GM23338 (cell line): ENCODE measurements at regions not wholly inside any gene's neighbourhood (a gene's known extent, or its start where the extent isn't known, plus 50 kb on each side); places are given as distances from the start of the nearest gene placed in this dataset.

Experiments
- ATAC-seq: fragments of 200-7000 bp; cut with Tn5 transposase; 3 replicates; pipeline ENCODE4 v1.9.1; 2020
- DNase-seq: peaks from one replicate; pipeline ENCODE4 v3.0.0-alpha.2; 2015; ENCODE audit warnings: low spot score
- H2AFZ ChIP-seq: fragments of 200-600 bp; sonication (generic); 2 replicates; pipeline ENCODE4 v1.8.0; 2016; ENCODE audit warnings: antibody characterized with exemption, mild to moderate bottlenecking, moderate library complexity
- H3F3A ChIP-seq: fragments of 200-600 bp; sonication (generic); replicated peaks from 2 replicates; pipeline ENCODE4 v1.8.0; 2017; ENCODE audit warnings: antibody characterized with exemption, mixed run types, low read depth
- H3K27ac ChIP-seq: fragments of 200-600 bp; sonication (generic); 2 replicates; pipeline ENCODE4 v1.6.1; 2016; ENCODE audit warnings: low read depth
- H3K27me3 ChIP-seq: fragments of 200-600 bp; sonication (generic); 2 replicates; pipeline ENCODE4 v1.8.0; 2016; ENCODE audit warnings: mild to moderate bottlenecking, mixed run types, moderate library complexity; ENCODE audit not compliant: insufficient read depth
- H3K36me3 ChIP-seq: fragments of 200-600 bp; sonication (generic); 2 replicates; pipeline ENCODE4 v1.8.0; 2016; ENCODE audit warnings: mild to moderate bottlenecking; ENCODE audit not compliant: insufficient read depth
- H3K4me1 ChIP-seq: fragments of 200-600 bp; sonication (generic); 2 replicates; pipeline ENCODE4 v1.8.0; 2016; ENCODE audit warnings: mild to moderate bottlenecking, moderate library complexity; ENCODE audit not compliant: insufficient read depth
- H3K4me2 ChIP-seq: fragments of 200-600 bp; sonication (generic); 2 replicates; pipeline ENCODE4 v1.7.1; 2017; ENCODE audit warnings: mixed run types
- H3K4me3 ChIP-seq: fragments of 200-600 bp; sonication (generic); 2 replicates; pipeline ENCODE4 v1.6.1; 2016; ENCODE audit warnings: mixed run types
- H3K79me2 ChIP-seq: fragments of 200-600 bp; sonication (generic); replicated peaks from 2 replicates; pipeline ENCODE4 v1.8.0; 2017; ENCODE audit warnings: mild to moderate bottlenecking; ENCODE audit not compliant: insufficient read depth
- H3K9me2 ChIP-seq: fragments of 200-600 bp; sonication (generic); 2 replicates; pipeline ENCODE4 v1.8.0; 2017; ENCODE audit not compliant: insufficient read depth
- H4K20me1 ChIP-seq: fragments of 200-600 bp; sonication (generic); replicated peaks from 2 replicates; pipeline ENCODE4 v1.8.0; 2017; ENCODE audit warnings: mild to moderate bottlenecking; ENCODE audit not compliant: insufficient read depth
- H3K27ac Mint-ChIP-seq: 2 replicates; pipeline ENCODE4 v1.8.0; 2020; ENCODE audit warnings: inconsistent platforms, mild to moderate bottlenecking, moderate library complexity, mixed read lengths
- H3K27me3 Mint-ChIP-seq: 3 replicates; pipeline ENCODE4 v1.8.0; 2022; ENCODE audit warnings: low read depth, mild to moderate bottlenecking, moderate library complexity, mixed read lengths, inconsistent platforms; ENCODE audit not compliant: insufficient read depth, poor library complexity
- H3K36me3 Mint-ChIP-seq: 3 replicates; pipeline ENCODE4 v1.8.0; 2021; ENCODE audit warnings: low read depth, mild to moderate bottlenecking, inconsistent platforms, moderate library complexity, mixed read lengths
- H3K4me1 Mint-ChIP-seq: 3 replicates; pipeline ENCODE4 v1.8.0; 2020; ENCODE audit warnings: mild to moderate bottlenecking, inconsistent platforms, mixed read lengths
- H3K4me3 Mint-ChIP-seq: 3 replicates; pipeline ENCODE4 v1.8.0; 2021; ENCODE audit warnings: moderate library complexity, mild to moderate bottlenecking, inconsistent platforms, mixed read lengths
- H3K9me3 Mint-ChIP-seq: 3 replicates; pipeline ENCODE4 v1.8.0; 2020; ENCODE audit warnings: moderate library complexity, mild to moderate bottlenecking, inconsistent platforms, mixed read lengths
- CREB1 ChIP-seq: fragments of 250-450 bp; sonication (Bioruptor Pico); IDR thresholded peaks from 2 replicates; pipeline ENCODE4 v1.5.0; 2020; ENCODE audit warnings: low read depth, mild to moderate bottlenecking, moderate library complexity
- CTCF ChIP-seq, 2 experiments: fragments of 200-600 bp in 1 of 2; sonication (generic) in 1 of 2; conservative IDR thresholded peaks; 2 replicates each; pipeline versions ENCODE4 v1.5.1 to v1.6.1; 2016 to 2017; ENCODE audit warnings: antibody characterized with exemption in 2 of 2, low read depth in 2 of 2, mild to moderate bottlenecking in 2 of 2, moderate library complexity in 1 of 2
- ETS1 ChIP-seq: IDR thresholded peaks from 2 replicates; pipeline ENCODE4 v1.6.1; 2016; ENCODE audit warnings: antibody characterized with exemption
- EZH2 ChIP-seq: fragments of 200-600 bp; sonication (generic); IDR thresholded peaks from one replicate; pipeline ENCODE4 v1.8.0; 2017; ENCODE audit warnings: antibody characterized with exemption, mild to moderate bottlenecking, low read depth; ENCODE audit not compliant: unreplicated experiment
- EZH2phosphoT487 ChIP-seq: fragments of 200-600 bp; sonication (generic); IDR thresholded peaks from one replicate; pipeline ENCODE4 v1.8.1; 2018; ENCODE audit warnings: antibody characterized with exemption; ENCODE audit not compliant: unreplicated experiment
- JUNB ChIP-seq: IDR thresholded peaks from one replicate; pipeline ENCODE4 v1.6.1; 2016; ENCODE audit warnings: antibody characterized with exemption; ENCODE audit not compliant: unreplicated experiment
- NANOG ChIP-seq: IDR thresholded peaks from 2 replicates; pipeline ENCODE4 v1.6.1; 2016; ENCODE audit warnings: antibody characterized with exemption, borderline replicate concordance
- POLR2AphosphoS5 ChIP-seq: IDR thresholded peaks from 2 replicates; pipeline ENCODE4 v1.6.1; 2016; ENCODE audit warnings: antibody characterized with exemption, low read depth
- REST ChIP-seq: IDR thresholded peaks from one replicate; pipeline ENCODE4 v1.6.1; 2018; ENCODE audit warnings: antibody characterized with exemption; ENCODE audit not compliant: unreplicated experiment
- STAT1 ChIP-seq: IDR thresholded peaks from one replicate; pipeline ENCODE4 v1.6.1; 2016; ENCODE audit warnings: antibody characterized with exemption; ENCODE audit not compliant: unreplicated experiment
- ZNF114 ChIP-seq: fragments of 250-450 bp; sonication (Bioruptor Pico); IDR thresholded peaks from 2 replicates; pipeline ENCODE4 v1.5.0; 2020; ENCODE audit warnings: mild to moderate bottlenecking, moderate library complexity
- ZNF462 ChIP-seq: fragments of 250-450 bp; sonication (Bioruptor Pico); IDR thresholded peaks from 2 replicates; pipeline ENCODE4 v1.5.0; 2020; ENCODE audit warnings: mild to moderate bottlenecking, moderate library complexity

GRCh38 chr5:173744551-173744950 lies 128.1 kb upstream of the BOD1 start:
- Mint-ChIP-seq H3K36me3 (peaks cover 7% of the 10 kb centered on the region; the same call in 2 of the 3 replicates), H3K9me3 (no peaks in the 10 kb centered on the region; the same call in 1 of the 3 replicates), H3K27ac (peak overlapping the region; percentile 86; the same call in 1 of the 2 replicates), H3K4me3 (peak overlapping the region; percentile 42), H3K27me3 (peaks cover 4% of the 10 kb centered on the region), H3K4me1 (peaks cover 39% of the 10 kb centered on the region)
- TF ChIP-seq NANOG (no peak), JUNB (no peak), ZNF114 (CRISPR knock-in tag) (no peak), POLR2AphosphoS5 (no peak), STAT1 (no peak), ETS1 (no peak), CREB1 (no peak), EZH2 (no peak), EZH2phosphoT487 (no peak), ZNF462 (CRISPR knock-in tag) (no peak), CTCF (conservative IDR thresholded peaks at IDR 0.05; ENCODE audit: low read depth in 2 of 2) (no peak), REST (no peak)
- no peaks in the 10 kb centered on the region for H3K36me3 ChIP-seq
- no peaks in the 10 kb centered on the region for H4K20me1 ChIP-seq
- DNase-seq = peak; percentile 34
- peaks cover 38% of the 10 kb centered on the region for H3K4me1 ChIP-seq
- H3K27me3 ChIP-seq = no peaks in the 10 kb centered on the region
- H3K27ac ChIP-seq = peak overlapping the region; percentile 13; the same call in 1 of the 2 replicates
- 0 out of 2 replicates have a peak overlapping the region, but pooled peaks have one; percentile 5 for H2AFZ ChIP-seq
- peak overlapping the region; percentile 69 for H3K4me2 ChIP-seq
- H3K4me3 ChIP-seq = 0 out of 2 replicates have a peak overlapping the region, but pooled peaks have one; percentile 30
- peak; percentile 59 for ATAC-seq
- H3K79me2 ChIP-seq = peaks cover 9% of the 10 kb centered on the region; the same call in 1 of the 2 replicates
- H3K9me2 ChIP-seq = no peaks in the 10 kb centered on the region
- H3F3A ChIP-seq = no peaks in the 10 kb centered on the region
